Retina (tissue), 1 donor: ENCODE measurements at regions not wholly inside any gene's neighbourhood (a gene's known extent, or its start where the extent isn't known, plus 50 kb on each side); places are given as distances from the start of the nearest gene placed in this dataset.

Experiments
- DNase-seq: peaks from one replicate; pipeline ENCODE4 v3.0.0-alpha.2; 2016

GRCh38 chr14:84144166-84144565 lies 1385.8 kb upstream of the FLRT2 start:
- DNase-seq: no peak

DNA sequence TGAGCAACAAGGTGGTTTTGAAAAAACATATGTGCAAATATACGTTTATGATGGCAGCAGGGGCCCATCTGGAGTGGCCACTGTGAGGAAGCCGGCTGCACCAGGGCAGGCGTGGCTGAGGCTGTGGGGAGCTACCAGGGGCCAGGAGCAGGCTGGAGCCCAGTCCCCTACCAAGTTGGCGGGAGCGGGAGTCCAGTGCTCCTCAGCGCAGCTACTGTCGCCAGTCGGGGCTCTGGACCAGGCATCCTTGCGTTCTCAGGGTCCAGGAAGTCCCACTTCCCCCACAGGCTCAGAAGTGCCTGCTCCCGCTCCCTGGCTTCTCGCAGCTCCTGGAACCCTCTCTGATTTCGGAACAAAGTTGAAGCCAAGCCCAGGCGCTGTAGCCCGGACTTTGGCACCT lies 1377.5 kb upstream of the FLRT2 start:
- DNase-seq: no peak

DNA sequence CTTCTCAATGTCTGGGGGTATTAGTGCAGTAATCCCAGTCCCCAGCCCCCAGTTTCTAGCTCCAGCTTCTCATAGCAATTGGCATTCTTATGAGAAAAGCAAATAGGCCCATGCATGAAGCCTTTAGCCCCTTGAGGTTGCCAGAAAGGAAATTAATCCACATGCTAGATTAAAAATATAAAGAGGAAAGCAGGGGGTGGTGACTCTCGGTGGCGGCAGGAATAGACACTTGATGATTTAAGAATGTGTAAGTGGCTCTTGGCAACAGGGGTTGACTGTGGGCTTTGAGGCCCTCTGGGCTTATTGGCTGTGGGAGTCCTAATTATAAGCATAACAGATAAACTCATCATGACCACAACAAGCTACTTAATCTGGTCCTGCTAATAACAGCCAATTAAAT lies 1367.3 kb upstream of the FLRT2 start:
- no peak for DNase-seq

- DNase-seq: no peak
These were observed 1362.9 kb upstream of the FLRT2 start for GRCh38 chr14:84167026-84167425.

GRCh38 chr14:84180336-84180735 lies 1349.6 kb upstream of the FLRT2 start:
- DNase-seq: no peak

DNA sequence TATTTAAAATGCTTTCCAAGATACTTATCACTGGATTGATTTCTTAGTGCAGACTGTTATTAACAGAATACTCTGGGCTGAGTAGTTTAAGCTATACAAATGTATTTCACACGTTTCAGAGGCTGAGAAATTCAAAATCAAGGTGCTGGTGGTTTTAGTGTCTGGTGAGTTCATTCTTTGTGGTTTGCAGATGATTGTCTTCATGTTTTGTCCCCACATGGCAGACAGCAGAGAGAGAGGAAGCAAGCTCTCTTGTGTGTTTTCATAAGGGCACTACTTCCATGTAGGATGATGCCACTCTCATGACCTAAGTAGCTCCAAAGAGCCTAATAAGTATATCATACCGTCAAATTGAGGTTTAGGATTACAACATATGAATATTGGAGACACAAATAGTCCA lies 1348.9 kb upstream of the FLRT2 start:
- no peak for DNase-seq

- no peak for DNase-seq
These were observed 1334.4 kb upstream of the FLRT2 start for GRCh38 chr14:84195514-84195913.

- DNase-seq: no peak
These were observed 1332.2 kb upstream of the FLRT2 start for GRCh38 chr14:84197704-84198103.

- DNase-seq: no peak
These were observed 1327.5 kb upstream of the FLRT2 start for GRCh38 chr14:84202486-84202885.

- DNase-seq: no peak
These were observed 1326.0 kb upstream of the FLRT2 start for GRCh38 chr14:84203896-84204295.

DNA sequence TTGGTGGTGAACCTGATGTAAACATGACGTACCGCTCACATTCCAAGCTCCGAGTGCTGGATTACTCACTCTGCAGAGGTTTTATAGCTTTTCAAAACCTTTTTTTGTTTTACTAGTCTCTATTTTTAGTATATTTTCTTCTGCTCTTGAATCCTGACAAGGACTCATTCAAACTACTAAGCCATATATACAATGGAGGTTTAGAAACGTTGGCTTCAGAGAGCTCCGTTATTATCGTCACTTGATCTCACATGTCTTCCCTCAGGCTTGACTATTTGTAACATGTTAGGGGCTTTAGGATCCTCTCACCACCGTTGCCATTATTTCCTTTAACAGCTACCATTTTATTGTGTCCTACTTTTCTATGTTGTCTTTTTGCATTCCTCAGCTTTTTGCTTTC lies 1321.5 kb upstream of the FLRT2 start:
- no peak for DNase-seq

DNA sequence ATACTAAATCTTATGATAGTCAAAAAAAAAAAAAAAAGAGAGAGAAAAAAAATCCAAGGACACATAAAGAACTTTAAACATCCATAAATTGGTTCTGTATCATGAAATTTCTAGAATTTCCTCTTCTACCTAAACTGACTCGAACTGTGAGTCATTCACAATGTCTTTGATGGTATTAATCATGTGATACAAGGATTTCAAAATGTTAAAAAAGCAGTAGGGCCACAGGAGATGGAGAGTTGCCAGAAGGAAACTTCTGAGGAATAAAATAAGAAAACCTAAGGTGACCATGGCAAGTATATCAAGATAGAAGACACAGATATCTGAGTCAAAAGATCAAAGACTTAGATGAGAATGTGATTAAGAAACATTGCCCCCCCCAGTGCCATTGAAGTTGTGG lies 1320.9 kb upstream of the FLRT2 start:
- no peak for DNase-seq

- DNase-seq: no peak
These were observed 1312.9 kb upstream of the FLRT2 start for GRCh38 chr14:84217066-84217465.

DNA sequence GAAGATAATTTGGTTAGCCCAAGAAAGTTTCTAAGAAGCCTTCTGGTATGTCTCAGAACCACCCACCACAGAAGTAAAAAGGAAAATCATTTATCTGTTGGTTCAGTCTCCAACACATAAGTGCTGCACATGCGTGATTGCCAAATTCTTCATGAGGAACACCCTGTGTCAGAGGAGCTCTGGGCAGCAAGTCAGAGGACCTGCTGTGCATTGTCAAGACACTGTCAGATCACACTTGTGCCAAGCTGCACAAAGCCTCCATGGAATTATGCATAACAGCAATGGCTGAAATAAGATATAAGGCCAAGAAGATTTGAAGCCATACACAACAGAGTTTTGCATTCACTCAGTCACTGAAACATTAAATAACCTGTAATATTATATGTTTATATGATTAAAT lies 1304.7 kb upstream of the FLRT2 start:
- no peak for DNase-seq

GRCh38 chr14:84228702-84229101 lies 1301.2 kb upstream of the FLRT2 start:
- no peak for DNase-seq

GRCh38 chr14:84234281-84234680 lies 1295.7 kb upstream of the FLRT2 start:
- no peak for DNase-seq

DNA sequence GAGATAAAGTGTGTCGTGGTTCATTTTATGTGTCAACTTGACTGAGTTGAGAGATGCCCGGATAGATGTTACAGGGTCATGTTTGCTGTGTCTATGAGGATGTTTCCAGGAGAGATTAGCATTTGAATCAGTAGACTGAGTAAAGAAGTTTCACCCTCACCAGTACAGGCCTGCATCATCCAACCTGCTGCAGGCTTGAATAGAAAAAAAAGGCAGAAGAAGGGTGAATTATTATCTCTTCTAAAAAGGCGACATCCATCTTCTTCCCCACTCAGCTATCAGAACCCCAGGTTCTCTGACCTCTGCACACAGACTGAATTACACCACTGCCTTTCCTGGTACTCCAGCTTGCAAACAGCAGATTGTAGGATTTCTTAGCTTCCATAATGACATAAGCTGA lies 1293.7 kb upstream of the FLRT2 start:
- DNase-seq: no peak

GRCh38 chr14:84237881-84238280 lies 1292.1 kb upstream of the FLRT2 start:
- no peak for DNase-seq

DNA sequence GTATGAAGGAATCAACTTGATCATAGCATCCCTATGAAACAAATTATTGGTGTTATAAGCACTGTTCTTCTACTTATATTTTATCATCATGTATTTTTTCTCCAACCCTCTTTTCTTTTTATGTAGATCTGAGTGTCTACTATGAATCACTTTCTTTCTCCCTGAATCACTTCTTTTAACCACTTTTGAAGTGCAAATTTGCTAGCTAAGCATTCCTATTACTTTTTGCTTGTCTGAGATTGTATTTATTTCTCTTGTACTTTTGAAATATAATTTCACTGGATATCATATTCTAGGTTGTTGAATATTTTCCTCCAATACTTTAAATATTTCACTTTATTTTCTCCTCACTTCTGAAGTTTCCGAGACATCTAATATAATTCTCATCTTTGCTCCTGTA lies 1282.3 kb upstream of the FLRT2 start:
- DNase-seq: no peak

DNA sequence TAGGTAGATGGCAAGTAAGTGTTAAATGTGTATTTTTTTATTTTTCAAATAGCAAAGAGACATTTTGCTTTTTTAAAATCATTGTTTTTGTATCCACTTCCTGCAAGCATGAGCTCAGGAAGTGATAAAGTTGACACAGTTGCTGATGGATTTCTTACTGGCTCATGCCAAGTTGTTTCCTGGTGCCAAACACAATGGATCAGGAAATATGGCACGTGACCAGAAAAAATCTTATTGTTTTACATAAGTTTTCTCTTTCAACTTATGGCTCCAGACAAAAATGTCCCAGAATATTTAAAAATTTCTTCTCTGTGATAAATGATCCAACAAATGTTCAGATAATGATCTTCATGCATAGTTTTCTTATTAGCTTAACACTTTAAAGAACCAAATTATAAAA lies 1279.1 kb upstream of the FLRT2 start:
- DNase-seq: no peak

DNA sequence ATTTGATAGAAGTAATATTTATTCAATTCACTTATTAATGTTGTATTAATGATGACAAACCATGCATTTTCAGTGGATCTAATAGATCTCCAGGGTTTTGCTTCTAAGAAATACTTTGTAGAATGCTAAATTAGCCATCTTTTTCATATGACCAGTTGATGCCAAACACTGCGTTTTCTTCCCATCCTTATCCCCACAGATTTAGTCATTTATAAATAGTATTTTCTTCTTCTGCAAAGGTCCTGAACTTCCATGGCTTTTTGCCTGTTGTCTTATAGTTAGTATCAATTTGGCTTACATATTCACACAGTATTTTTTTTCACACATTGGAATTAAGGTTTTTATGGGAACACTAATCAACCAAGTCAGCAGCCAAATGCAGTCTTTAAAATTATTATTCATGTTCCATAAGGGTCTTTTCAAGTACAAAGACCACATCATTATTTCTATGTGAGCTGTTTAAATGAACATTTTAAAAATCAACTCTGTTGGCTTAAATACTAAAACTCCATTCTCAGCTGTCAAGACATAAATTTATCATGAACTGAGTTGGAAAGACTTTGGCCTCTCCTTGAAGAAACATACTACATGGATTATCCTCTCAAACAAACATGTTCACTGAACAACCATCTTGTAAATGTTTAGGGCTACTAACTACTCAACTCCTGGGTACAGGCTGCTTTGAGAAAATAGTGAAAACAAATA lies 1278.4 kb upstream of the FLRT2 start:
- DNase-seq: no peak

GRCh38 chr14:84252706-84253105 lies 1277.2 kb upstream of the FLRT2 start:
- DNase-seq: no peak

DNA sequence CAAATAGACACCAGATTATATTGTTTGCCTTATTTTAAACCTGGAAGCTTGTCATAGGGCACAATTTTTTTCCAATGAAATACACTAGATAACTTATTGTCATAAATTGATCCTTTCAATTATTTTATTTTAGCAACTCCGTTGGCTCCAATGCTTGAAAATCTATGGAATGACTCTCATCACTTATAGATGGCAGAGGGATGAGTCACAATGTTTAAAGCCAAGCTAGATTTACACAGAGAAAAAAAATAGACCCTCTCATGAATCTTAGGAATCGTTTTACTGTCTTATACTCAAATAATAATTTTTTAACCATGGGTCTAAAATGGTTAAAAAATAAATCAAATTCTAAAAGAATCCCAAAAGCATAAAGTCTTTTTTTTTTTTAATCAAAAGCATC lies 1276.6 kb upstream of the FLRT2 start:
- DNase-seq: no peak

DNA sequence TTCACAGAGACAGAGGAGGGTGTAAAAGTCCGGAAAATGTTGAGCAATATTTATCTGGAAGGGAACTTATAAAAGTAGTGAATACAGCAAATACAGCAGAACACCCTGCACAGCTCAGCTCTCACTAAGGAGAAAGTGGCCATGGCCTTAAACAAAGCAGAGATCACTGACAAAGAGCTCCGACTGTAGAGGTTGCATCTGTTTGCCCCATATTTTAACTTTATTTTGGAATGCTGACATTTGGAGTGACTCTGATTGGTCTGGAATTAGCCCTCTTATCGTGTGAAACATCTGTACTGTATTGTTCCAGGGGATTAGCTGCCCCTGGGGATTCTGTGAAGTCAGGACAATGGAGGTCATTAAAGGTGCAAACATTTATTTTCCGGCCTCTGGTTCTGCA lies 1275.7 kb upstream of the FLRT2 start:
- DNase-seq: peak; percentile 48

DNA sequence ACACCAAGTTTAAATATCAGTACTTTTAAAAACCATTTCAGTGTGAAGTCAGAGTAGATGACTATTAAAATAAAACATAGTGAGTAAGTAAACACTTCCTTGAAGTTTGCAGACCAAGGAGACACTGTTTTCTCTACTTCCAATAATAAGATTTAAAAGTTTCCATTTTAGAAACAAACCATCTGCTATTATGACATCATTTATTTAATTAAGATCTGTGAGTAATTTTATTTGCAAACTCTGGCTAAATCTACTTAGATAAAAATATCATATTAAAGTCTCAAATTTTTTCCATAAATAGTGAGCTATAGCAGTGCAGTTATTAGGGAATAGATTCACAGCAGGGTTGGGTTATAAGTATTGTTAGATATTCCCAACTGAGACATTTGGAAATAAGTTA lies 1267.0 kb upstream of the FLRT2 start:
- DNase-seq: no peak

GRCh38 chr14:84272290-84272721 lies 1257.6 kb upstream of the FLRT2 start:
- DNase-seq: no peak
